ENCODE measurements at regions not wholly inside any gene's neighbourhood (a gene's known extent, or its start where the extent isn't known, plus 50 kb on each side); places are given as distances from the start of the nearest gene placed in this dataset.

GRCh38 chr5:124948062-124948753 is 201.8 kb upstream of the ZNF608 start:
- TF ChIP-seq REST (IDR thresholded peaks at IDR 0.05) = no peak
- no peak for TF ChIP-seq CTCF (IDR thresholded peaks at IDR 0.05; ENCODE audit: low read depth, low read length, missing input control)
- no peak for TF ChIP-seq EGR1 (IDR thresholded peaks at IDR 0.05; ENCODE audit: low read depth in 2 of 2)
- TF ChIP-seq FOXA1 (IDR thresholded peaks at IDR 0.05) = no peak
- TF ChIP-seq RXRA (IDR thresholded peaks at IDR 0.05) = no peak

Measured in liver (tissue), 3 donors.